SK-N-SH (cell line): ENCODE measurements at regions not wholly inside any gene's neighbourhood (a gene's known extent, or its start where the extent isn't known, plus 50 kb on each side); places are given as distances from the start of the nearest gene placed in this dataset.

ENCODE experiments used
- CTCF ChIA-PET: fragments of 300-600, 350-600 bp; formaldehyde crosslinking; extraction: SDS; loops from one replicate; lab custom pipeline; 2021; lab: Yijun Ruan, JAX
- POLR2A ChIA-PET: fragments of 350-600 bp; sonication (Branson Sonifier 250); formaldehyde crosslinking; extraction: SDS; loops from one replicate; lab custom pipeline; 2020; ENCODE audit warnings: antibody characterized with exemption, inconsistent platforms; lab: Yijun Ruan, JAX
- DNase-seq: peaks from one replicate; pipeline ENCODE4 v3.0.0; 2012
- H2AFZ ChIP-seq: fragments of 200-600 bp; sonication (generic); 2 replicates; pipeline ENCODE4 v1.8.1; 2016; ENCODE audit warnings: antibody characterized with exemption, mild to moderate bottlenecking, low read depth
- H3F3A ChIP-seq: fragments of 200-600 bp; sonication (generic); replicated peaks from 2 replicates; pipeline ENCODE3; 2016; ENCODE audit warnings: antibody characterized with exemption, mild to moderate bottlenecking; ENCODE audit not compliant: insufficient read depth
- H3K27ac ChIP-seq, 2 experiments: fragments of 200-500 bp in 1 of 2; fragments of 200-600 bp in 1 of 2; sonication (Bioruptor generic) in 1 of 2; sonication (generic), shearing (Covaris generic) in 1 of 2; 2 replicates each; pipeline versions ENCODE4 v1.5.1 to v1.6.1; 2014 to 2016; ENCODE audit warnings: low read depth in 2 of 2, inconsistent platforms in 1 of 2, low read length in 1 of 2, mild to moderate bottlenecking in 1 of 2, mixed read lengths in 1 of 2
- H3K27me3 ChIP-seq: fragments of 200-600 bp; sonication (generic), shearing (Covaris generic); 2 replicates; pipeline ENCODE4 v1.6.1; 2016; ENCODE audit warnings: mixed run types; ENCODE audit not compliant: insufficient read depth
- H3K36me3 ChIP-seq, 2 experiments: fragments of 200-500 bp in 1 of 2; fragments of 200-600 bp in 1 of 2; sonication (Bioruptor generic) in 1 of 2; sonication (generic) in 1 of 2; replicated peaks in 1 of 2; 2 replicates each; pipeline versions ENCODE3 to v1.5.1; 2014 to 2016; ENCODE audit warnings: low read length in 1 of 2, mild to moderate bottlenecking in 1 of 2; ENCODE audit not compliant: insufficient read depth in 2 of 2, control insufficient read depth in 1 of 2
- H3K4me1 ChIP-seq, 2 experiments: fragments of 200-500 bp in 1 of 2; fragments of 200-600 bp in 1 of 2; sonication (Bioruptor generic) in 1 of 2; sonication (generic), shearing (Covaris generic) in 1 of 2; 2 replicates each; pipeline versions ENCODE4 v1.5.1 to v1.6.1; 2014 to 2016; ENCODE audit warnings: low read depth in 1 of 2, low read length in 1 of 2, mixed run types in 1 of 2; ENCODE audit not compliant: insufficient read depth in 2 of 2, control insufficient read depth in 1 of 2
- H3K4me2 ChIP-seq: fragments of 200-600 bp; sonication (generic), shearing (Covaris generic); 2 replicates; pipeline ENCODE4 v1.6.1; 2017; ENCODE audit warnings: mixed run types
- H3K4me3 ChIP-seq, 2 experiments: fragments of 200-500 bp in 1 of 2; fragments of 200-600 bp in 1 of 2; sonication (Bioruptor generic) in 1 of 2; sonication (generic), shearing (Covaris generic) in 1 of 2; 2 replicates each; pipeline versions ENCODE4 v1.5.1 to v1.8.1; 2014 to 2016; ENCODE audit warnings: low read depth in 2 of 2, inconsistent platforms in 1 of 2, low read length in 1 of 2, mild to moderate bottlenecking in 1 of 2, mixed read lengths in 1 of 2, moderate library complexity in 1 of 2
- H3K79me2 ChIP-seq: fragments of 200-600 bp; sonication (generic); 2 replicates; pipeline ENCODE4 v1.8.1; 2017; ENCODE audit warnings: mild to moderate bottlenecking; ENCODE audit not compliant: insufficient read depth
- H3K9ac ChIP-seq: fragments of 200-600 bp; sonication (generic); 2 replicates; pipeline ENCODE4 v1.6.1; 2017; ENCODE audit warnings: mixed run types
- H3K9me2 ChIP-seq: fragments of 200-600 bp; sonication (generic); 2 replicates; pipeline ENCODE4 v1.6.1; 2017; ENCODE audit warnings: mixed run types
- H3K9me3 ChIP-seq: fragments of 200-600 bp; sonication (generic); 2 replicates; pipeline ENCODE4 v1.6.1; 2017; ENCODE audit warnings: mixed run types, mild to moderate bottlenecking, moderate library complexity
- H4K20me1 ChIP-seq: fragments of 200-600 bp; sonication (generic); 2 replicates; pipeline ENCODE4 v1.6.1; 2017; ENCODE audit warnings: mild to moderate bottlenecking, mixed run types; ENCODE audit not compliant: insufficient read depth
- CHD2 ChIP-seq: fragments of 150-350 bp; IDR thresholded peaks from 2 replicates; pipeline ENCODE4 v1.6.1; 2018; ENCODE audit warnings: low read length; ENCODE audit not compliant: partially characterized antibody
- EP300 ChIP-seq, 2 experiments: IDR thresholded peaks; 2 replicates each; pipeline versions ENCODE4 v1.4.0 to v1.6.1; 2012; ENCODE audit warnings: borderline replicate concordance in 1 of 2, low read depth in 1 of 2, low read length in 1 of 2
- EZH2phosphoT487 ChIP-seq: fragments of 200-600 bp; sonication (generic); IDR thresholded peaks from 2 replicates; pipeline ENCODE4 v1.6.1; 2017; ENCODE audit warnings: low read depth, mixed run types, mild to moderate bottlenecking, antibody characterized with exemption, moderate library complexity, borderline replicate concordance
- FOSL2 ChIP-seq: IDR thresholded peaks from 2 replicates; pipeline ENCODE4 v1.4.0; 2012; ENCODE audit warnings: low read depth, mild to moderate bottlenecking, moderate library complexity, borderline replicate concordance
- GATA2 ChIP-seq: sonication (generic); formaldehyde crosslinking; IDR thresholded peaks from 2 replicates; pipeline ENCODE4 v1.5.0; 2020; ENCODE audit warnings: mild to moderate bottlenecking, missing genetic modification reagents
- MXI1 ChIP-seq: IDR thresholded peaks from 2 replicates; pipeline ENCODE4 v1.6.1; 2012; ENCODE audit warnings: mild to moderate bottlenecking, low read depth, low read length, improper control_type of control experiment
- NFIC ChIP-seq: IDR thresholded peaks from 2 replicates; pipeline ENCODE4 v1.4.0; 2012; ENCODE audit warnings: borderline replicate concordance
- NRF1 ChIP-seq: IDR thresholded peaks from 2 replicates; pipeline ENCODE4 v1.6.1; 2012; ENCODE audit warnings: low read depth, mild to moderate bottlenecking, low read length
- RXRA ChIP-seq: IDR thresholded peaks from 2 replicates; pipeline ENCODE4 v1.4.0; 2012; ENCODE audit warnings: low read depth, mild to moderate bottlenecking, borderline replicate concordance
- SIN3A ChIP-seq: IDR thresholded peaks from 2 replicates; pipeline ENCODE4 v1.6.1; 2012; ENCODE audit warnings: low read depth, mild to moderate bottlenecking, low read length, moderate library complexity, borderline replicate concordance
- SMC3 ChIP-seq: IDR thresholded peaks from 2 replicates; pipeline ENCODE4 v1.6.1; 2012; ENCODE audit warnings: low read depth, low read length, improper control_type of control experiment
- TAF1 ChIP-seq: IDR thresholded peaks from 2 replicates; pipeline ENCODE4 v1.6.1; 2012; ENCODE audit warnings: low read depth, mild to moderate bottlenecking, low read length, moderate library complexity, borderline replicate concordance
- TCF12 ChIP-seq: IDR thresholded peaks from 2 replicates; pipeline ENCODE4 v1.4.0; 2012
- TEAD4 ChIP-seq: IDR thresholded peaks from 2 replicates; pipeline ENCODE4 v1.4.0; 2012; ENCODE audit warnings: mild to moderate bottlenecking, borderline replicate concordance; ENCODE audit not compliant: insufficient read depth
- WGBS: methylation state at CpG from one replicate; pipeline ENCODE4 v1.1.6; 2017; ENCODE audit warnings: low lambda C conversion rate; 5-methylcytosine and 5-hydroxymethylcytosine counted together
- TF ChIP-seq, protein P1 (sequence below): IDR thresholded peaks from 2 replicates; pipeline ENCODE4 v1.4.0; 2012; ENCODE audit warnings: low read depth, borderline replicate concordance
- TF ChIP-seq, protein P2 (sequence below): fragments of 150-350 bp; IDR thresholded peaks from 2 replicates; pipeline ENCODE4 v1.6.1; 2017; ENCODE audit warnings: antibody characterized with exemption, low read length, low read depth, borderline replicate concordance
- TF ChIP-seq, protein P3 (sequence below): IDR thresholded peaks from 2 replicates; pipeline ENCODE4 v1.6.1; 2012; ENCODE audit warnings: mild to moderate bottlenecking, low read depth, low read length, moderate library complexity
- TF ChIP-seq, protein P4 (sequence below): fragments of 200-600 bp; sonication (generic); IDR thresholded peaks from 2 replicates; pipeline ENCODE4 v1.6.1; 2017; ENCODE audit warnings: antibody characterized with exemption, mild to moderate bottlenecking, moderate library complexity

DNA sequence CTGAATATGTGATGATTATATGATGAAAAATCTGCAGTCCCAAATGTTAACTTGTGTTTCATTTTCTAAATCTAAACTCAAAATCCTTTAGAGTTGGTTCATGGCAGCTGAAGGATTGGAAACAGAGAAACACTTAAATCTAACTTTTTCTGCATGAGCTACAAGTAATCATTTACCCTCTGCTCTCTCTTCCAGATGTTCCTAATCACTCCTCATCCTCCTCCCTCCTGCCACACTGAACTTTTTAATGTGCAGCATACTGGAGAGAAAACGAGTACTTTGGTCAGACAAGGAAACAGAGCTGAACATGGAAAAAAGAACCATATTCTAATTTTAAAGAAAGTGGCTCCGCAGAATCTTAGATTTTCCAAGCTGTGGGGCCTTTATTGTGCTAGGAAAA is 321.2 kb upstream of the COL8A1 start:
- CTCF ChIA-PET: no interaction called here

More for the DNA sequence above, 321.2 kb upstream of the COL8A1 start:
- H3K4me2 ChIP-seq: no peak overlapping the region
- no peak overlapping the region for H3K4me3 ChIP-seq
- no peak overlapping the region for H3K27ac ChIP-seq
- H3K79me2 ChIP-seq: no peaks in the 10 kb centered on the region
- H4K20me1 ChIP-seq: no peaks in the 10 kb centered on the region
- H3K4me1 ChIP-seq: no peaks in the 10 kb centered on the region; a peak in 1 of 4 replicates
- H2AFZ ChIP-seq: no peak overlapping the region
- peaks cover 20% of the 10 kb centered on the region for H3F3A ChIP-seq
- 19% methylated on average over 2 of the region's 2 CpGs for WGBS
- no peaks in the 10 kb centered on the region for H3K36me3 ChIP-seq
- H3K9me3 ChIP-seq: no peaks in the 10 kb centered on the region
- POLR2A ChIA-PET: no interaction called here
- no peaks in the 10 kb centered on the region for H3K27me3 ChIP-seq
- DNase-seq: no peak
- TF ChIP-seq TEAD4 (no peak), NRF1 (no peak), TAF1 (no peak), EZH2phosphoT487 (no peak), MXI1 (no peak), TCF12 (no peak), CHD2 (no peak), RXRA (no peak), EP300 (IDR thresholded peaks at IDR 0.05; ENCODE audit: borderline replicate concordance in 1 of 2, low read depth in 1 of 2, low read length in 1 of 2) (no peak), SIN3A (no peak), NFIC (no peak), FOSL2 (no peak), SMC3 (no peak), GATA2 (CRISPR knock-in tag) (no peak)
- TF ChIP-seq, protein P1, sequence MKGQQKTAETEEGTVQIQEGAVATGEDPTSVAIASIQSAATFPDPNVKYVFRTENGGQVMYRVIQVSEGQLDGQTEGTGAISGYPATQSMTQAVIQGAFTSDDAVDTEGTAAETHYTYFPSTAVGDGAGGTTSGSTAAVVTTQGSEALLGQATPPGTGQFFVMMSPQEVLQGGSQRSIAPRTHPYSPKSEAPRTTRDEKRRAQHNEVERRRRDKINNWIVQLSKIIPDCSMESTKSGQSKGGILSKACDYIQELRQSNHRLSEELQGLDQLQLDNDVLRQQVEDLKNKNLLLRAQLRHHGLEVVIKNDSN: no peak
- TF ChIP-seq, protein P2, sequence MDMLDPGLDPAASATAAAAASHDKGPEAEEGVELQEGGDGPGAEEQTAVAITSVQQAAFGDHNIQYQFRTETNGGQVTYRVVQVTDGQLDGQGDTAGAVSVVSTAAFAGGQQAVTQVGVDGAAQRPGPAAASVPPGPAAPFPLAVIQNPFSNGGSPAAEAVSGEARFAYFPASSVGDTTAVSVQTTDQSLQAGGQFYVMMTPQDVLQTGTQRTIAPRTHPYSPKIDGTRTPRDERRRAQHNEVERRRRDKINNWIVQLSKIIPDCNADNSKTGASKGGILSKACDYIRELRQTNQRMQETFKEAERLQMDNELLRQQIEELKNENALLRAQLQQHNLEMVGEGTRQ: no peak
- TF ChIP-seq, protein P3, sequence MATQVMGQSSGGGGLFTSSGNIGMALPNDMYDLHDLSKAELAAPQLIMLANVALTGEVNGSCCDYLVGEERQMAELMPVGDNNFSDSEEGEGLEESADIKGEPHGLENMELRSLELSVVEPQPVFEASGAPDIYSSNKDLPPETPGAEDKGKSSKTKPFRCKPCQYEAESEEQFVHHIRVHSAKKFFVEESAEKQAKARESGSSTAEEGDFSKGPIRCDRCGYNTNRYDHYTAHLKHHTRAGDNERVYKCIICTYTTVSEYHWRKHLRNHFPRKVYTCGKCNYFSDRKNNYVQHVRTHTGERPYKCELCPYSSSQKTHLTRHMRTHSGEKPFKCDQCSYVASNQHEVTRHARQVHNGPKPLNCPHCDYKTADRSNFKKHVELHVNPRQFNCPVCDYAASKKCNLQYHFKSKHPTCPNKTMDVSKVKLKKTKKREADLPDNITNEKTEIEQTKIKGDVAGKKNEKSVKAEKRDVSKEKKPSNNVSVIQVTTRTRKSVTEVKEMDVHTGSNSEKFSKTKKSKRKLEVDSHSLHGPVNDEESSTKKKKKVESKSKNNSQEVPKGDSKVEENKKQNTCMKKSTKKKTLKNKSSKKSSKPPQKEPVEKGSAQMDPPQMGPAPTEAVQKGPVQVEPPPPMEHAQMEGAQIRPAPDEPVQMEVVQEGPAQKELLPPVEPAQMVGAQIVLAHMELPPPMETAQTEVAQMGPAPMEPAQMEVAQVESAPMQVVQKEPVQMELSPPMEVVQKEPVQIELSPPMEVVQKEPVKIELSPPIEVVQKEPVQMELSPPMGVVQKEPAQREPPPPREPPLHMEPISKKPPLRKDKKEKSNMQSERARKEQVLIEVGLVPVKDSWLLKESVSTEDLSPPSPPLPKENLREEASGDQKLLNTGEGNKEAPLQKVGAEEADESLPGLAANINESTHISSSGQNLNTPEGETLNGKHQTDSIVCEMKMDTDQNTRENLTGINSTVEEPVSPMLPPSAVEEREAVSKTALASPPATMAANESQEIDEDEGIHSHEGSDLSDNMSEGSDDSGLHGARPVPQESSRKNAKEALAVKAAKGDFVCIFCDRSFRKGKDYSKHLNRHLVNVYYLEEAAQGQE: no peak
- TF ChIP-seq, protein P4, sequence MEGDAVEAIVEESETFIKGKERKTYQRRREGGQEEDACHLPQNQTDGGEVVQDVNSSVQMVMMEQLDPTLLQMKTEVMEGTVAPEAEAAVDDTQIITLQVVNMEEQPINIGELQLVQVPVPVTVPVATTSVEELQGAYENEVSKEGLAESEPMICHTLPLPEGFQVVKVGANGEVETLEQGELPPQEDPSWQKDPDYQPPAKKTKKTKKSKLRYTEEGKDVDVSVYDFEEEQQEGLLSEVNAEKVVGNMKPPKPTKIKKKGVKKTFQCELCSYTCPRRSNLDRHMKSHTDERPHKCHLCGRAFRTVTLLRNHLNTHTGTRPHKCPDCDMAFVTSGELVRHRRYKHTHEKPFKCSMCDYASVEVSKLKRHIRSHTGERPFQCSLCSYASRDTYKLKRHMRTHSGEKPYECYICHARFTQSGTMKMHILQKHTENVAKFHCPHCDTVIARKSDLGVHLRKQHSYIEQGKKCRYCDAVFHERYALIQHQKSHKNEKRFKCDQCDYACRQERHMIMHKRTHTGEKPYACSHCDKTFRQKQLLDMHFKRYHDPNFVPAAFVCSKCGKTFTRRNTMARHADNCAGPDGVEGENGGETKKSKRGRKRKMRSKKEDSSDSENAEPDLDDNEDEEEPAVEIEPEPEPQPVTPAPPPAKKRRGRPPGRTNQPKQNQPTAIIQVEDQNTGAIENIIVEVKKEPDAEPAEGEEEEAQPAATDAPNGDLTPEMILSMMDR: no peak
- no peak overlapping the region for H3K9ac ChIP-seq
- no peaks in the 10 kb centered on the region for H3K9me2 ChIP-seq
